ENCODE measurements at regions not wholly inside any gene's neighbourhood (a gene's known extent, or its start where the extent isn't known, plus 50 kb on each side); places are given as distances from the start of the nearest gene placed in this dataset.

DNA sequence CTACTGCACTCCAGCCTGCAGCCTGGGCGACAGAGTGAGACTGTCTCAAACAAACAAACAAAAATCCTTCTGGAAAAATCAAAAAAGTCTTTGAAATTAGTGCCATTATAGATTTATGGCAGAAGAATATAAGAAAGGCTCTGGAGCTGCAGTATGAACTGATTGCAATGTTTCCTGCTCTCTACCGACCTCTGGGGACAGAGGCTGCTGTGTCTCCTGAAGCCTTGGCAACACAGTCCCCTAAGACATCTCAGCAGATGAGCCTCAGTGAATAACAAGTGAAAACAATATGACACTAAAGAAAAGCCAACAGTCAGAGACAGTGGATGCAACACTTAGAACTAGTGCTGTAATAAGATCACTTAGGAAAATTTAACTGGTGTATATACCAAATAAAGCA, 494.9 kb upstream of the LRATD1 start:
- no peak for TF ChIP-seq RAD21 (IDR thresholded peaks at IDR 0.05; ENCODE audit: low read depth)
- TF ChIP-seq, protein P1, sequence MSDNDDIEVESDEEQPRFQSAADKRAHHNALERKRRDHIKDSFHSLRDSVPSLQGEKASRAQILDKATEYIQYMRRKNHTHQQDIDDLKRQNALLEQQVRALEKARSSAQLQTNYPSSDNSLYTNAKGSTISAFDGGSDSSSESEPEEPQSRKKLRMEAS (IDR thresholded peaks at IDR 0.05): no peak
- TF ChIP-seq TCF12 (IDR thresholded peaks at IDR 0.05; ENCODE audit: low read depth): no peak
- TF ChIP-seq CREB1 (IDR thresholded peaks at IDR 0.05; ENCODE audit: low read depth): no peak
- TF ChIP-seq YY1 (IDR thresholded peaks at IDR 0.05; ENCODE audit: low read depth): no peak
- TF ChIP-seq TAF1 (IDR thresholded peaks at IDR 0.05; ENCODE audit: low read depth): no peak
- TF ChIP-seq TEAD4 (IDR thresholded peaks at IDR 0.05): no peak
- TF ChIP-seq, protein P2, sequence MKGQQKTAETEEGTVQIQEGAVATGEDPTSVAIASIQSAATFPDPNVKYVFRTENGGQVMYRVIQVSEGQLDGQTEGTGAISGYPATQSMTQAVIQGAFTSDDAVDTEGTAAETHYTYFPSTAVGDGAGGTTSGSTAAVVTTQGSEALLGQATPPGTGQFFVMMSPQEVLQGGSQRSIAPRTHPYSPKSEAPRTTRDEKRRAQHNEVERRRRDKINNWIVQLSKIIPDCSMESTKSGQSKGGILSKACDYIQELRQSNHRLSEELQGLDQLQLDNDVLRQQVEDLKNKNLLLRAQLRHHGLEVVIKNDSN (IDR thresholded peaks at IDR 0.05): no peak

All from Ishikawa (cell line).